Fibroblast of lung (primary cell): ENCODE measurements at regions not wholly inside any gene's neighbourhood (a gene's known extent, or its start where the extent isn't known, plus 50 kb on each side); places are given as distances from the start of the nearest gene placed in this dataset.

Experiments
- DNase-seq, 2 donors: peaks; one replicate each; pipeline versions ENCODE4 v3.0.0 to v3.0.0-alpha.2; 2010; ENCODE audit warnings: low read depth in 2 of 2
- H2AFZ ChIP-seq: 2 replicates; pipeline ENCODE4 v1.5.1; 2012; ENCODE audit warnings: low read length, control low read depth, inconsistent platforms
- H3K27ac ChIP-seq: 2 replicates; pipeline ENCODE4 v1.5.1; 2011; ENCODE audit warnings: low read length, control low read depth; ENCODE audit not compliant: insufficient read depth
- H3K27me3 ChIP-seq: 2 replicates; pipeline ENCODE4 v1.5.1; 2011; ENCODE audit warnings: mild to moderate bottlenecking, low read length; ENCODE audit not compliant: control insufficient read depth, insufficient read depth
- H3K36me3 ChIP-seq: 2 replicates; pipeline ENCODE4 v1.5.1; 2011; ENCODE audit warnings: low read length; ENCODE audit not compliant: control insufficient read depth, insufficient read depth
- H3K4me1 ChIP-seq: 2 replicates; pipeline ENCODE4 v1.5.1; 2011; ENCODE audit warnings: low read length; ENCODE audit not compliant: control insufficient read depth, insufficient read depth; ENCODE audit errors: extremely low read depth
- H3K4me2 ChIP-seq: 2 replicates; pipeline ENCODE4 v1.5.1; 2011; ENCODE audit warnings: low read length, control low read depth; ENCODE audit not compliant: insufficient read depth; ENCODE audit errors: extremely low read depth
- H3K4me3 ChIP-seq, 4 experiments: fragments of 200-600 bp in 1 of 4; sonication (generic) in 1 of 4; replicated peaks in 1 of 4; 2 replicates each; pipeline ENCODE4 v1.5.1; 2011 to 2016; ENCODE audit warnings: low read length in 4 of 4, low read depth in 3 of 4, mild to moderate bottlenecking in 3 of 4, control low read depth in 2 of 4, inconsistent platforms in 1 of 4, mixed read lengths in 1 of 4; ENCODE audit not compliant: insufficient read depth in 1 of 4; ENCODE audit errors: control extremely low read depth in 1 of 4
- H3K79me2 ChIP-seq: 2 replicates; pipeline ENCODE4 v1.5.1; 2012; ENCODE audit warnings: mild to moderate bottlenecking, low read length, inconsistent platforms; ENCODE audit not compliant: control insufficient read depth, insufficient read depth
- H3K9ac ChIP-seq: 2 replicates; pipeline ENCODE4 v1.5.1; 2011; ENCODE audit warnings: mild to moderate bottlenecking, low read length, control low read depth; ENCODE audit not compliant: insufficient read depth
- H3K9me3 ChIP-seq: 2 replicates; pipeline ENCODE4 v1.5.1; 2012; ENCODE audit warnings: low read depth, low read length; ENCODE audit not compliant: control insufficient read depth, insufficient read depth
- H4K20me1 ChIP-seq: 2 replicates; pipeline ENCODE4 v1.5.1; 2011; ENCODE audit warnings: low read length; ENCODE audit not compliant: control insufficient read depth, insufficient read depth; ENCODE audit errors: extremely low read depth
- CTCF ChIP-seq, 2 donors: IDR thresholded peaks in 1 of 2; conservative IDR thresholded peaks in 1 of 2; 1 replicate in 1 of 2; 2 replicates in 1 of 2; pipeline ENCODE4 v1.5.1; 2011 to 2012; ENCODE audit warnings: low read length in 2 of 2, control low read depth in 1 of 2, inconsistent platforms in 1 of 2, low read depth in 1 of 2, mild to moderate bottlenecking in 1 of 2
- EZH2 ChIP-seq: IDR thresholded peaks from 2 replicates; pipeline ENCODE4 v1.5.1; 2012; ENCODE audit warnings: low read length, control low read depth, mild to moderate bottlenecking; ENCODE audit errors: missing control alignments

GRCh38 chr9:75448955-75449354 lies 360.6 kb downstream of the OSTF1 start:
- no peak for TF ChIP-seq EZH2
- no peak for TF ChIP-seq CTCF (conservative IDR thresholded peaks at IDR 0.05 in 1 of 2, IDR thresholded peaks at IDR 0.05 in 1 of 2; ENCODE audit: low read depth in 1 of 2, low read length in 2 of 2)

GRCh38 chr9:75451045-75451444 lies 362.7 kb downstream of the OSTF1 start:
- H3K27me3 ChIP-seq, result no peaks in the 10 kb centered on the region
- H3K9me3 ChIP-seq, result no peaks in the 10 kb centered on the region
- no peak overlapping the region for H3K4me3 ChIP-seq
- no peaks in the 10 kb centered on the region for H3K4me1 ChIP-seq
- H3K4me2 ChIP-seq, result no peak overlapping the region
- no peak overlapping the region for H3K9ac ChIP-seq
- no peak for DNase-seq
- H2AFZ ChIP-seq, result no peak overlapping the region
- H4K20me1 ChIP-seq, result no peaks in the 10 kb centered on the region
- H3K36me3 ChIP-seq, result no peaks in the 10 kb centered on the region
- H3K27ac ChIP-seq, result no peak overlapping the region
- TF ChIP-seq CTCF (conservative IDR thresholded peaks at IDR 0.05 in 1 of 2, IDR thresholded peaks at IDR 0.05 in 1 of 2; ENCODE audit: low read depth in 1 of 2, low read length in 2 of 2) (no peak), EZH2 (no peak)
- H3K79me2 ChIP-seq, result no peaks in the 10 kb centered on the region

More at GRCh38 chr9:75448955-75449354, 360.6 kb downstream of the OSTF1 start:
- H2AFZ ChIP-seq, result no peak overlapping the region
- H3K4me3 ChIP-seq, result no peak overlapping the region
- H3K4me1 ChIP-seq, result no peaks in the 10 kb centered on the region
- H4K20me1 ChIP-seq, result no peaks in the 10 kb centered on the region
- H3K36me3 ChIP-seq, result no peaks in the 10 kb centered on the region
- no peaks in the 10 kb centered on the region for H3K79me2 ChIP-seq
- no peak overlapping the region for H3K27ac ChIP-seq
- H3K27me3 ChIP-seq, result no peaks in the 10 kb centered on the region
- no peak overlapping the region for H3K4me2 ChIP-seq
- DNase-seq, result no peak
- H3K9ac ChIP-seq, result no peak overlapping the region
- H3K9me3 ChIP-seq, result no peaks in the 10 kb centered on the region

GRCh38 chr9:75451505-75451904 lies 363.2 kb downstream of the OSTF1 start:
- H3K36me3 ChIP-seq, result no peaks in the 10 kb centered on the region
- no peak overlapping the region for H3K9ac ChIP-seq
- DNase-seq, result peak in 1 of 2 donors; percentile 18
- H3K27me3 ChIP-seq, result no peaks in the 10 kb centered on the region
- TF ChIP-seq CTCF (conservative IDR thresholded peaks at IDR 0.05 in 1 of 2, IDR thresholded peaks at IDR 0.05 in 1 of 2; ENCODE audit: low read depth in 1 of 2, low read length in 2 of 2), result no peak
- TF ChIP-seq EZH2, result no peak
- no peaks in the 10 kb centered on the region for H4K20me1 ChIP-seq
- H3K4me2 ChIP-seq, result no peak overlapping the region
- no peaks in the 10 kb centered on the region for H3K4me1 ChIP-seq
- no peak overlapping the region for H3K27ac ChIP-seq
- H3K4me3 ChIP-seq, result no peak overlapping the region
- no peaks in the 10 kb centered on the region for H3K9me3 ChIP-seq
- H3K79me2 ChIP-seq, result no peaks in the 10 kb centered on the region
- H2AFZ ChIP-seq, result no peak overlapping the region
